Ectodermal cell (in vitro differentiated cells): ENCODE measurements at regions not wholly inside any gene's neighbourhood (a gene's known extent, or its start where the extent isn't known, plus 50 kb on each side); places are given as distances from the start of the nearest gene placed in this dataset.

Experiments
- H3K27ac ChIP-seq: 2 replicates; pipeline ENCODE4 v1.7.0; 2013; ENCODE audit warnings: mild to moderate bottlenecking, low read depth, low read length; ENCODE audit not compliant: insufficient read depth, poor library complexity, severe bottlenecking
- H3K27me3 ChIP-seq: 2 replicates; pipeline ENCODE4 v1.7.0; 2013; ENCODE audit warnings: mild to moderate bottlenecking, low read length; ENCODE audit not compliant: insufficient read depth, control insufficient read depth, poor library complexity, severe bottlenecking
- H3K36me3 ChIP-seq: one replicate; pipeline ENCODE4 v1.7.0; 2013; ENCODE audit warnings: low read length; ENCODE audit not compliant: control insufficient read depth, insufficient read depth
- H3K4me1 ChIP-seq: one replicate; pipeline ENCODE4 v1.7.0; 2013; ENCODE audit warnings: low read length; ENCODE audit not compliant: control insufficient read depth, insufficient read depth
- H3K4me3 ChIP-seq: 2 replicates; pipeline ENCODE4 v1.7.0; 2013; ENCODE audit warnings: low read depth, low read length, control low read depth; ENCODE audit not compliant: insufficient read depth
- H3K9me3 ChIP-seq: 2 replicates; pipeline ENCODE4 v1.7.0; 2013; ENCODE audit warnings: mild to moderate bottlenecking, low read length, moderate library complexity; ENCODE audit not compliant: control insufficient read depth
- WGBS, 2 experiments: methylation state at CpG; one replicate each; pipeline ENCODE4 v1.1.7; 2013; ENCODE audit warnings: missing lambda C conversion rate in 2 of 2; 5-methylcytosine and 5-hydroxymethylcytosine counted together

- Histone ChIP-seq H3K36me3 (no peaks in the 10 kb centered on the region), H3K4me3 (no peak overlapping the region), H3K9me3 (no peaks in the 10 kb centered on the region), H3K4me1 (peaks cover 4% of the 10 kb centered on the region), H3K27ac (peak overlapping the region; percentile 30), H3K27me3 (no peaks in the 10 kb centered on the region)
- WGBS, 2 experiments: 88 to 93% methylated on average over 9 of the region's 9 CpGs
Observed at GRCh38 chr17:31696703-31697325, 162.2 kb downstream of the COPRS start.

- Histone ChIP-seq H3K36me3 (no peaks in the 10 kb centered on the region), H3K4me3 (no peak overlapping the region), H3K9me3 (no peaks in the 10 kb centered on the region), H3K4me1 (peaks cover 4% of the 10 kb centered on the region), H3K27ac (peak overlapping the region; percentile 30), H3K27me3 (no peaks in the 10 kb centered on the region)
- WGBS, 2 experiments: 30 to 31% methylated on average over 12 of the region's 12 CpGs
Observed at GRCh38 chr17:31696184-31696602, 162.9 kb downstream of the COPRS start.

- H3K4me3 ChIP-seq: no peak overlapping the region
- 87 to 92% methylated on average over 8 of the region's 8 CpGs for WGBS, 2 experiments
- no peak overlapping the region for H3K27ac ChIP-seq
- no peaks in the 10 kb centered on the region for H3K36me3 ChIP-seq
- peaks cover 4% of the 10 kb centered on the region for H3K4me1 ChIP-seq
- H3K27me3 ChIP-seq: no peaks in the 10 kb centered on the region
- no peaks in the 10 kb centered on the region for H3K9me3 ChIP-seq
Observed at GRCh38 chr17:31695456-31696090, 163.5 kb downstream of the COPRS start.

GRCh38 chr17:31693433-31694220, 165.4 kb downstream of the COPRS start:
- 93 to 96% methylated on average over 5 of the region's 5 CpGs for WGBS, 2 experiments
- no peaks in the 10 kb centered on the region for H3K36me3 ChIP-seq
- peaks cover 4% of the 10 kb centered on the region for H3K4me1 ChIP-seq
- no peak overlapping the region for H3K4me3 ChIP-seq
- H3K27me3 ChIP-seq: no peaks in the 10 kb centered on the region
- H3K27ac ChIP-seq: no peak overlapping the region
- no peaks in the 10 kb centered on the region for H3K9me3 ChIP-seq

- no peak overlapping the region for H3K4me3 ChIP-seq
- no peaks in the 10 kb centered on the region for H3K27me3 ChIP-seq
- no peaks in the 10 kb centered on the region for H3K9me3 ChIP-seq
- H3K36me3 ChIP-seq: no peaks in the 10 kb centered on the region
- WGBS, 2 experiments: 90% methylated on average over 7 of the region's 7 CpGs
- no peak overlapping the region for H3K27ac ChIP-seq
- peaks cover 4% of the 10 kb centered on the region for H3K4me1 ChIP-seq
Observed at GRCh38 chr17:31692632-31693031, 166.4 kb downstream of the COPRS start.

GRCh38 chr17:31692027-31692426, 167.0 kb downstream of the COPRS start:
- no peak overlapping the region for H3K4me3 ChIP-seq
- WGBS, 2 experiments: 83 to 86% methylated on average over 8 of the region's 8 CpGs
- H3K9me3 ChIP-seq: no peaks in the 10 kb centered on the region
- H3K36me3 ChIP-seq: no peaks in the 10 kb centered on the region
- H3K27me3 ChIP-seq: no peaks in the 10 kb centered on the region
- no peak overlapping the region for H3K27ac ChIP-seq
- H3K4me1 ChIP-seq: peaks cover 4% of the 10 kb centered on the region

- Histone ChIP-seq H3K27ac (no peak overlapping the region), H3K27me3 (no peaks in the 10 kb centered on the region), H3K9me3 (no peaks in the 10 kb centered on the region), H3K36me3 (no peaks in the 10 kb centered on the region), H3K4me1 (peaks cover 4% of the 10 kb centered on the region), H3K4me3 (no peak overlapping the region)
- WGBS, 2 experiments: 90 to 91% methylated on average over 8 to 9 of the region's 9 CpGs
Observed at GRCh38 chr17:31691251-31691905, 167.7 kb downstream of the COPRS start.

GRCh38 chr17:31690151-31690551, 168.9 kb downstream of the COPRS start:
- WGBS, 2 experiments: 93 to 100% methylated on average over 3 of the region's 3 CpGs
- H3K4me3 ChIP-seq: no peak overlapping the region
- H3K9me3 ChIP-seq: no peaks in the 10 kb centered on the region
- no peaks in the 10 kb centered on the region for H3K4me1 ChIP-seq
- no peak overlapping the region for H3K27ac ChIP-seq
- H3K27me3 ChIP-seq: no peaks in the 10 kb centered on the region
- H3K36me3 ChIP-seq: no peaks in the 10 kb centered on the region

- Histone ChIP-seq H3K36me3 (no peaks in the 10 kb centered on the region), H3K4me1 (no peaks in the 10 kb centered on the region), H3K4me3 (no peak overlapping the region), H3K27ac (no peak overlapping the region), H3K9me3 (no peaks in the 10 kb centered on the region), H3K27me3 (no peaks in the 10 kb centered on the region)
- WGBS, 2 experiments: 100% methylated on average over 1 of the region's 1 CpG; no CpG with 5 or more reads in 1 of the 2 experiments
Observed at GRCh38 chr17:31688701-31689100, 170.3 kb downstream of the COPRS start.
